ENCODE measurements at regions not wholly inside any gene's neighbourhood (a gene's known extent, or its start where the extent isn't known, plus 50 kb on each side); places are given as distances from the start of the nearest gene placed in this dataset.

GRCh38 chr21:26626187-26626586 lies 53.1 kb upstream of the CYYR1 start:
- H3K27ac ChIP-seq (ENCODE audit: low read depth, low read length): no peak overlapping the region
- H3K36me3 ChIP-seq (ENCODE audit: control insufficient read depth in 3 of 3, insufficient read depth in 3 of 3, low read length in 3 of 3): no peaks in the 10 kb centered on the region
- H3K9me3 ChIP-seq (ENCODE audit: control insufficient read depth in 3 of 3, low read length in 3 of 3): peaks cover 0 to 2% (median 0%) of the 10 kb centered on the region in 3 donors
- no peak overlapping the region for H3K9ac ChIP-seq (ENCODE audit: low read depth in 1 of 3, low read length in 3 of 3)
- no peaks in the 10 kb centered on the region for H3K4me1 ChIP-seq (ENCODE audit: control insufficient read depth in 3 of 3, insufficient read depth in 3 of 3, low read length in 3 of 3)
- no peaks in the 10 kb centered on the region for H3K27me3 ChIP-seq (ENCODE audit: control insufficient read depth in 3 of 3, insufficient read depth in 3 of 3, low read length in 3 of 3)
- H3K4me3 ChIP-seq (ENCODE audit: low read length in 3 of 3): no peak overlapping the region

DNA sequence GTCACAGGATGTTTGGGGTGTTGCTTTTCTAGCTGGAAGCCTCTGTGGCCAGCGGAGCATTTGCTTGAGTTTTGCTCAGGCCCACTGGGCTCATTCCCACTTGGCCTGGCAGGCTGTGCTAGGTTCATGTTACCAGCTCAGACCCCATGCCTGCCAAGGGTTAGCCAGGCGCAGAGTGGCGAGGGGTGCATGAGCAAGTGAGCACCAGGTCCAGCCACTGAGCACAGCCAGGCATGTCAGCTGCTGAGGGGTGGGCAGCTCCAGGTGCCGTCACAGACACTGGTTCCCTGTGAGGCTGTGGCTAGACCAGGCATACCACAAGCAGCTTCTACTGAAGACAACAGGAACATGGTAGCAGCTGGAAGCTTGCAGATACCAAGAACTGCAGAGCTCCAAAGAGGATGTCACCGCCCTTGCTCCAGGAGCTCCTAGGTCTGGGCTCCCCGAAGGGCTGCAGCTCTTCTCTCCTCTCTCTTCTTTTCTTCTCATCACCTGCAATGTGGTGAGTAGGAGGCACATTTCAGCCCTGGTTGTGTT lies 52.0 kb upstream of the CYYR1 start:
- Histone ChIP-seq H3K27me3 (ENCODE audit: control insufficient read depth in 3 of 3, insufficient read depth in 3 of 3, low read length in 3 of 3) (no peaks in the 10 kb centered on the region), H3K36me3 (ENCODE audit: control insufficient read depth in 3 of 3, insufficient read depth in 3 of 3, low read length in 3 of 3) (no peaks in the 10 kb centered on the region), H3K4me3 (ENCODE audit: low read length in 3 of 3) (no peak overlapping the region)

More for the DNA sequence above, 52.0 kb upstream of the CYYR1 start:
- Histone ChIP-seq H3K9me3 (ENCODE audit: control insufficient read depth in 3 of 3, low read length in 3 of 3) (peaks cover 0 to 2% (median 0%) of the 10 kb centered on the region in 3 donors), H3K4me1 (ENCODE audit: control insufficient read depth in 3 of 3, insufficient read depth in 3 of 3, low read length in 3 of 3) (no peaks in the 10 kb centered on the region), H3K27ac (ENCODE audit: low read depth, low read length) (no peak overlapping the region), H3K9ac (ENCODE audit: low read depth in 1 of 3, low read length in 3 of 3) (no peak overlapping the region)
